Gastrocnemius medialis (tissue), 4 donors: ENCODE measurements at regions not wholly inside any gene's neighbourhood (a gene's known extent, or its start where the extent isn't known, plus 50 kb on each side); places are given as distances from the start of the nearest gene placed in this dataset.

Experiments used
- ATAC-seq, 2 donors: fragments of 150-250 bp; one replicate each; pipeline ENCODE4 v1.9.1; 2016
- DNase-seq, 2 donors: peaks; one replicate each; pipeline ENCODE4 v3.0.0-alpha.2; 2019
- H3K27ac ChIP-seq, 4 donors: fragments of 200-600 bp; sonication (generic); 1 replicate in 1 of 4; 2 replicates in 3 of 4; pipeline ENCODE4 v1.5.1; 2016 to 2018; ENCODE audit warnings: mild to moderate bottlenecking in 2 of 4, moderate library complexity in 1 of 4
- H3K27me3 ChIP-seq, 3 donors: fragments of 200-600 bp; sonication (generic) in 2 of 3; 1 replicate in 1 of 3; 2 replicates in 2 of 3; pipeline versions ENCODE4 v1.5.1 to v1.6.0; 2016 to 2019; ENCODE audit warnings: mild to moderate bottlenecking in 1 of 3, moderate library complexity in 1 of 3
- H3K36me3 ChIP-seq, 2 donors: fragments of 200-600 bp; sonication (generic) in 1 of 2; one replicate each; pipeline ENCODE4 v1.5.1; 2017 to 2018
- H3K4me1 ChIP-seq, 2 donors: fragments of 200-600 bp; sonication (generic) in 1 of 2; one replicate each; pipeline ENCODE4 v1.5.1; 2016 to 2017; ENCODE audit warnings: mild to moderate bottlenecking in 2 of 2
- H3K4me3 ChIP-seq, 4 donors: fragments of 200-600 bp; sonication (generic) in 3 of 4; 1 replicate in 1 of 4; 2 replicates in 3 of 4; pipeline ENCODE4 v1.5.1; 2016 to 2019; ENCODE audit warnings: mild to moderate bottlenecking in 2 of 4
- H3K9me3 ChIP-seq, 3 donors: fragments of 200-600 bp; sonication (generic) in 2 of 3; 1 replicate in 1 of 3; 2 replicates in 2 of 3; pipeline ENCODE4 v1.5.1; 2016 to 2019
- POLR2A ChIP-seq, 2 donors: fragments of 450-650 bp; IDR thresholded peaks; one replicate each; pipeline ENCODE4 v1.6.1; 2017; ENCODE audit warnings: antibody characterized with exemption in 2 of 2, mild to moderate bottlenecking in 2 of 2, moderate library complexity in 2 of 2
- in situ Hi-C, 4 donors: fragments of 200-750 bp; cut with MboI; loops; one replicate each; pipeline versions ENCODE4 v1.15.0 to v1.8.0; 2017; ENCODE audit warnings: low sequenced_read_pairs in 4 of 4
- intact Hi-C: fragments of 100-400 bp; cut with DNase I; formaldehyde crosslinking; loops from one replicate; pipeline ENCODE4 v1.15.1; 2023; ENCODE audit warnings: low total_unique reads
- TF ChIP-seq, protein P1 (sequence below), 5 experiments: fragments of 450-650 bp in 3 of 5; fragments of 200-600 bp in 2 of 5; sonication (generic) in 2 of 5; IDR thresholded peaks in 4 of 5; conservative IDR thresholded peaks in 1 of 5; 1 replicate in 4 of 5; 2 replicates in 1 of 5; pipeline ENCODE4 v1.5.1; 2016 to 2019; ENCODE audit warnings: antibody characterized with exemption in 5 of 5, mild to moderate bottlenecking in 3 of 5, moderate library complexity in 3 of 5

DNA sequence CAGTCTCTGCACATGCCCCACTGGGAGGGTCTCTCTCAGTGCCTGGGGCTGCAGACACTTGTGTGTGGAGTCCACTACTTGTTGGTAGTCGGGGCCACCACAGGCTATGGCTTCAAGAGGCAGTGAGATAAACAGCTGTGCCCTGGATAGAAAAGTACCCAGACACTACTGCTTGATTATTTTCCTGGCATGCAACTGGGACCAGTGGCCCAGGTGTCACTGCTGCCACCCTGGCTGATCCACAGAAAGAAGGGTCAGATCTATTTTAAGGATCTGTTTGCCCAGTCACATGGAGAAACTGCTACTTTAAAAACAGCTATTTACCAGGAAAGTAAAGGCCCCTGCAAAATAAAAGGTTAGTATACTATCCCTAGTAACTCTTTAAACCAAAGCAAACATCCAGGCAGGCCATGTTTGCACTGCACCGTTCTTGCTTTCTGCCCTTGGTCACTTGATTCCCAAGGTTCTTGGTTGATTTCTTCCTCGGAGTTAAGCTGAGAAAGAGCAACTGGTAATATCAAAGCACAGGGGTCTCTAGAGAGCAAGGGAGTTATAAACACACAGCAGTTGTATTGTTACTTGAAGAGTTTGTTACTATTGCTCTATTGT lies 99.9 kb downstream of the GLUL start:
- TF ChIP-seq, protein P1, sequence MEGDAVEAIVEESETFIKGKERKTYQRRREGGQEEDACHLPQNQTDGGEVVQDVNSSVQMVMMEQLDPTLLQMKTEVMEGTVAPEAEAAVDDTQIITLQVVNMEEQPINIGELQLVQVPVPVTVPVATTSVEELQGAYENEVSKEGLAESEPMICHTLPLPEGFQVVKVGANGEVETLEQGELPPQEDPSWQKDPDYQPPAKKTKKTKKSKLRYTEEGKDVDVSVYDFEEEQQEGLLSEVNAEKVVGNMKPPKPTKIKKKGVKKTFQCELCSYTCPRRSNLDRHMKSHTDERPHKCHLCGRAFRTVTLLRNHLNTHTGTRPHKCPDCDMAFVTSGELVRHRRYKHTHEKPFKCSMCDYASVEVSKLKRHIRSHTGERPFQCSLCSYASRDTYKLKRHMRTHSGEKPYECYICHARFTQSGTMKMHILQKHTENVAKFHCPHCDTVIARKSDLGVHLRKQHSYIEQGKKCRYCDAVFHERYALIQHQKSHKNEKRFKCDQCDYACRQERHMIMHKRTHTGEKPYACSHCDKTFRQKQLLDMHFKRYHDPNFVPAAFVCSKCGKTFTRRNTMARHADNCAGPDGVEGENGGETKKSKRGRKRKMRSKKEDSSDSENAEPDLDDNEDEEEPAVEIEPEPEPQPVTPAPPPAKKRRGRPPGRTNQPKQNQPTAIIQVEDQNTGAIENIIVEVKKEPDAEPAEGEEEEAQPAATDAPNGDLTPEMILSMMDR (IDR thresholded peaks at IDR 0.05 in 4 of 5, conservative IDR thresholded peaks at IDR 0.05 in 1 of 5), result no peak
- peak; percentile 30 to 49 for TF ChIP-seq POLR2A (IDR thresholded peaks at IDR 0.05)
- DNase-seq (peak; percentile 72 to 78), ATAC-seq (peak; percentile 37 to 54)
- H3K27me3 ChIP-seq, result no peaks in the 10 kb centered on the region
- peaks cover 45 to 53% of the 10 kb centered on the region in 2 donors for H3K4me1 ChIP-seq
- no peaks in the 10 kb centered on the region for H3K9me3 ChIP-seq
- no peaks in the 10 kb centered on the region for H3K36me3 ChIP-seq
- H3K4me3 ChIP-seq, result peak overlapping the region in 1 of 4 donors; percentile 2
- peak overlapping the region; percentile 85 to 94 (median 90) for H3K27ac ChIP-seq
- in situ Hi-C loops, result loop anchor here in 3 of 4 donors (5.0 to 10.0 kb wide), 2 partner anchors 147 to 149 kb away; no protein-coding TSS in a partner anchor
- intact Hi-C loops, result loop anchor here (2.0 kb wide), 2 partner anchors 85 to 99 kb away; partner anchors contain the start of gene GLUL

DNA sequence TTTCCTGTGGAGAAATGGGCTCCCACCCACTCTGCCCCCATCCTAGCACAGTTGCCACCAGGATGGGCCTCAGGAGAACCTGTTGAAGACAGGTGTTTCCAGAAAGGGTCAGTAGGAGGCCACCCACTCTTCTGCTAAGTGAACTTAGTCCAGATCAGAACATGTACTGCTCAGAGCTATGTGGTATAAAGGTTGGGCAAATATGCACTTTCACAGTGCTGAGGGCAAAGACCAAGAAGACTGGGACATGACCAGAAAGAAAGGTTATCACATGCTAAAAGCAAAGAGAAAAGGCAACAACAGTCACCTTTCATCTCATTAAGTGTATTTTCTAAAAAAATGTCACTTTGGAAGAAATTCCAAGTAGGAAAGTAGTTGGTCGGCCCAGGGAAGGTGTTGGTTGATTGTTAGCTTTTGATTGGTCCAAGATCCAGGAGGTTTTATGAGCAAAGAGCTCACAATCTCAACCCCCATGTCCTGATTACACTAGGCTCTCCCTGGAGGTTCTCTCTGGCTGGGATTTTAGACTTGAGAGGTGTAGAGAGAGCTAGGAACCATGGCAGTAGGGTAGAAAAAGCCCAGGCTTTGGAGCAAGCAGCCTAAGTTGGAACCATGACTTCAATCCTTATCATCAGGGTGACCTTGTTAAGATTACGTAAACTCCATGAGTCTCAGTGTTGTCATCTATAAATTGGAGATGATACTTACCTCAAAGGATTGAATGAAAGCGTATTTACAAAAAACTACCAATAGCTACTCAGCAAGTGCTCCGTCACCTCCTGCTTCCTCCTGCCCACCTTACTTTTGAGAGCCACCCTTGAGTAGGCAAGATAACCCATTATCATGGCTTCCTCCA lies 102.6 kb downstream of the GLUL start:
- Histone ChIP-seq H3K9me3 (no peaks in the 10 kb centered on the region), H3K27ac (peak overlapping the region; percentile 85 to 94 (median 90)), H3K4me1 (peaks cover 45 to 46% of the 10 kb centered on the region in 2 donors), H3K27me3 (no peaks in the 10 kb centered on the region), H3K4me3 (no peak overlapping the region), H3K36me3 (no peaks in the 10 kb centered on the region)
- ATAC-seq, result no peak
- in situ Hi-C loops (no loop called here), intact Hi-C loops (no loop called here)
- no peak for TF ChIP-seq POLR2A (IDR thresholded peaks at IDR 0.05)
- TF ChIP-seq, protein P1 (IDR thresholded peaks at IDR 0.05 in 4 of 5, conservative IDR thresholded peaks at IDR 0.05 in 1 of 5), result no peak
- no peak for DNase-seq

DNA sequence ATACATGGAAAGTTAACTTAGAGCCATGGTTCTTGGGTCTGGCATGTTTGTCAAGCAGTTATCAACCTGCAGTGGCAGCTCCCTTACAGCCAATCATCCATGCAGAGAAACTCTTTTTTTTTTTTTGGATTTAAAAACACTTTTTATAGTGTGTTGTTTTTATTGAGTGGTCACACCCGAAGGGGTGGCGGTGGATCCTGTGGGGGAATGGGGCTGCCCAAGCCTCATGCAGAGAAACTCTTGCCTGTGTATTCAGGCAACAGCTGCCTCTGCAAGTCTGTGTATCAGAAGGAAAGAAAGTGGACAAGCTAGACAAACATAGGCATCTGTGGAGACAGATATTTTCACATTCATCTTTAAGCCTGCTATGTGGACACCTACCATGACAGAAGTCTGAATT lies 104.8 kb downstream of the GLUL start:
- Histone ChIP-seq H3K27ac (no peak overlapping the region), H3K36me3 (no peaks in the 10 kb centered on the region), H3K27me3 (no peaks in the 10 kb centered on the region), H3K4me3 (no peak overlapping the region), H3K9me3 (no peaks in the 10 kb centered on the region), H3K4me1 (peaks cover 24 to 26% of the 10 kb centered on the region in 2 donors)
- ATAC-seq (no peak), DNase-seq (no peak)
- intact Hi-C loops, result no loop called here
- TF ChIP-seq POLR2A (IDR thresholded peaks at IDR 0.05), result no peak
- TF ChIP-seq, protein P1 (IDR thresholded peaks at IDR 0.05 in 4 of 5, conservative IDR thresholded peaks at IDR 0.05 in 1 of 5), result no peak
- in situ Hi-C loops, result no loop called here

DNA sequence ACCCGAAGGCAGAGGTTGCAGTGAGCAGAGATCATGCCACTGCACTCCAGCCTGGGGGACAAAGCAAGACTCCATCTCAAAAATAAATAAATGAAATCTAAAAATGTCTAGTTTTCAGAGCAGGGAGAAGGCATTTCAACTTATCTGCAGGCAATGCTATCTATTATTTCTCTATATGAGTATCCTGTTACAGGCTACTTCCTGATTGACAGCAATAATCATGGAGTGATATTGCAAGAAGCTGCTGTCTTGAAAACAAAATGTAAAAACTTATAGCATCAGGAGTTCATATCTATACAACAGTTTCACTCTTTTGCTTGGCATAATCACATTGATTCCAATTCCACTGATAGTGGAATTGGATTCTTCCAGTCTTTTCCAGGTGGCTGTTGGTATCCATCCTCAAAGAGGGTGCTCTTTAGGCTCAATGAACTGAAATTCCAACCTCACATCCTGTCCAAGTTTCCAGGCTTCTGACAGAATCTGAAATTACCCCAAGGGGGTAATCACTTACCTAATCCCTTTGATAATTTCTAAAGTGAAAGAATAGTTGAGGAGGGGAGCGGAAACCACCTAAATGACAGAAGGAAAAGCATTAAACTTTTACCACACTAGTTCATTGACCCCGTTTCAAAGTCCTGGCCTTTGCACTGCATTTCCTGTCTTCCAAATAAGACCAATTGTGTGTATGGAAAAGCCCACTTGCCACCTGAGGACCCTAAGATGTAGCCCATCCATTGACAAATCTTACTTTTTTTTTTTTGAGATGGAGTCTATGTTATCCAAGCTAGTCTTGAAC lies 107.6 kb downstream of the GLUL start:
- ATAC-seq, result no peak
- Histone ChIP-seq H3K27me3 (no peaks in the 10 kb centered on the region), H3K4me3 (no peak overlapping the region), H3K36me3 (no peaks in the 10 kb centered on the region), H3K9me3 (no peaks in the 10 kb centered on the region), H3K27ac (no peak overlapping the region), H3K4me1 (peaks cover 0 to under 1% of the 10 kb centered on the region in 2 donors)
- intact Hi-C loops, result no loop called here
- in situ Hi-C loops, result no loop called here
- no peak for DNase-seq
- no peak for TF ChIP-seq POLR2A (IDR thresholded peaks at IDR 0.05)
- TF ChIP-seq, protein P1 (IDR thresholded peaks at IDR 0.05 in 4 of 5, conservative IDR thresholded peaks at IDR 0.05 in 1 of 5), result no peak
